Liver (tissue), 8 donors: ENCODE measurements at regions not wholly inside any gene's neighbourhood (a gene's known extent, or its start where the extent isn't known, plus 50 kb on each side); places are given as distances from the start of the nearest gene placed in this dataset.

Source experiments
- DNase-seq: peaks from one replicate; pipeline ENCODE4 v3.0.0-alpha.2; 2017; ENCODE audit warnings: low spot score
- H3K27ac ChIP-seq, 2 donors: one replicate each; pipeline ENCODE4 v1.7.0; 2013; ENCODE audit warnings: inconsistent platforms in 2 of 2, low read length in 2 of 2, control low read depth in 1 of 2, low read depth in 1 of 2, mild to moderate bottlenecking in 1 of 2
- H3K27me3 ChIP-seq, 4 donors: one replicate each; pipeline versions ENCODE4 v1.6.1 to v1.7.0; 2013; ENCODE audit warnings: low read length in 3 of 4, inconsistent platforms in 1 of 4, mild to moderate bottlenecking in 1 of 4, moderate library complexity in 1 of 4; ENCODE audit not compliant: control insufficient read depth in 4 of 4, insufficient read depth in 4 of 4
- H3K36me3 ChIP-seq, 4 donors: one replicate each; pipeline versions ENCODE4 v1.6.1 to v1.7.0; 2013; ENCODE audit warnings: low read length in 3 of 4, mild to moderate bottlenecking in 3 of 4, low read depth in 1 of 4, moderate library complexity in 1 of 4; ENCODE audit not compliant: control insufficient read depth in 4 of 4, insufficient read depth in 3 of 4
- H3K4me1 ChIP-seq, 4 donors: one replicate each; pipeline versions ENCODE4 v1.6.1 to v1.7.0; 2013; ENCODE audit warnings: low read length in 3 of 4, mild to moderate bottlenecking in 3 of 4, moderate library complexity in 1 of 4; ENCODE audit not compliant: control insufficient read depth in 4 of 4, insufficient read depth in 4 of 4
- H3K4me3 ChIP-seq, 3 donors: one replicate each; pipeline versions ENCODE4 v1.6.1 to v1.7.0; 2013; ENCODE audit warnings: low read length in 3 of 3, control low read depth in 1 of 3, low read depth in 1 of 3, mild to moderate bottlenecking in 1 of 3
- H3K9ac ChIP-seq, 2 donors: one replicate each; pipeline ENCODE4 v1.7.0; 2013; ENCODE audit warnings: low read length in 2 of 2, mild to moderate bottlenecking in 2 of 2, moderate library complexity in 2 of 2, control low read depth in 1 of 2, low read depth in 1 of 2
- H3K9me3 ChIP-seq, 4 donors: one replicate each; pipeline versions ENCODE4 v1.6.1 to v1.7.0; 2013; ENCODE audit warnings: low read length in 3 of 4; ENCODE audit not compliant: control insufficient read depth in 4 of 4
- FOXA1 ChIP-seq: IDR thresholded peaks from 2 replicates; pipeline ENCODE4 v1.6.1; 2016; ENCODE audit warnings: antibody characterized with exemption
- FOXA2 ChIP-seq: IDR thresholded peaks from 2 replicates; pipeline ENCODE4 v1.6.1; 2016; ENCODE audit warnings: antibody characterized with exemption
- HNF4A ChIP-seq, 2 donors: conservative IDR thresholded peaks; 2 replicates each; pipeline ENCODE4 v1.6.1; 2016; ENCODE audit warnings: antibody characterized with exemption in 2 of 2, mild to moderate bottlenecking in 2 of 2
- HNF4G ChIP-seq: IDR thresholded peaks from 2 replicates; pipeline ENCODE4 v1.6.1; 2016; ENCODE audit warnings: antibody characterized with exemption
- JUND ChIP-seq, 2 donors: IDR thresholded peaks; 2 replicates each; pipeline ENCODE4 v1.6.1; 2016; ENCODE audit warnings: antibody characterized with exemption in 2 of 2
- NR2F2 ChIP-seq: IDR thresholded peaks from 2 replicates; pipeline ENCODE4 v1.6.1; 2016; ENCODE audit warnings: antibody characterized with exemption
- RAD21 ChIP-seq, 2 donors: IDR thresholded peaks; 2 replicates each; pipeline ENCODE4 v1.6.1; 2016; ENCODE audit warnings: antibody characterized with exemption in 2 of 2, mild to moderate bottlenecking in 2 of 2
- SP1 ChIP-seq: IDR thresholded peaks from 2 replicates; pipeline ENCODE4 v1.6.1; 2018; ENCODE audit warnings: antibody characterized with exemption, mild to moderate bottlenecking
- TAF1 ChIP-seq: conservative IDR thresholded peaks from 2 replicates; pipeline ENCODE4 v1.6.1; 2016; ENCODE audit warnings: antibody characterized with exemption, mild to moderate bottlenecking
- YY1 ChIP-seq: IDR thresholded peaks from 2 replicates; pipeline ENCODE4 v1.6.1; 2016; ENCODE audit warnings: antibody characterized with exemption, mild to moderate bottlenecking
- WGBS: extraction: QIAGEN DNeasy Blood & Tissue Kit; methylation state at CpG from one replicate; pipeline ENCODE4 v1.1.7; 2013; 5-methylcytosine and 5-hydroxymethylcytosine counted together
- TF ChIP-seq, protein P1 (sequence below): fragments of 150-350 bp; IDR thresholded peaks from 2 replicates; pipeline ENCODE4 v1.5.1; 2017; ENCODE audit warnings: improper control_type of control experiment, low read depth, low read length; ENCODE audit not compliant: missing input control
- TF ChIP-seq, protein P2 (sequence below): IDR thresholded peaks from 2 replicates; pipeline ENCODE4 v1.6.1; 2016; ENCODE audit warnings: antibody characterized with exemption, mild to moderate bottlenecking
- TF ChIP-seq, protein P3 (sequence below): IDR thresholded peaks from 2 replicates; pipeline ENCODE4 v1.6.1; 2016; ENCODE audit warnings: antibody characterized with exemption
- TF ChIP-seq, protein P4 (sequence below): IDR thresholded peaks from 2 replicates; pipeline ENCODE4 v1.6.1; 2016; ENCODE audit warnings: antibody characterized with exemption
- TF ChIP-seq, protein P5 (sequence below): IDR thresholded peaks from 2 replicates; pipeline ENCODE4 v1.6.1; 2016; ENCODE audit warnings: antibody characterized with exemption
- donor health status: healthy.
- donor health status: healthy.
- donor health status: healthy.
- donor health status: healthy.
- donor health status: healthy.

DNA sequence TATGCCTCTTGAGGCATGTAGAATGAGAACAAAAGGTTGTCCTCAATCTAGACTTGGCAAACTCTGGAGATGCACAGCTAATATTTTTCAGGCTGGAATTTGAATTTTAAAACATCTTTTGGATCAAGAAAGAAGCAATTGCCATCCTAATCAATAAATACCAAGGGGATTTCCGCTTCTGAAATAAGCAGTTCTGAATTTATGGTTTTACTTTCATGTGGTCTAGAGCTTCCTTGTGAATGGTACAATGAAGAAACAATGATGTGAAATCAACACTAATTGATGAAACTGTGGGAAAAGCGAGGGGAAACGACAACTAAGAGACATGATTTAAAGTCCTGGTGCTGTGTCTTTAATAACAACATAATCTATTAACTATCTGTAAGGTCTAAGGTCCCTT, 1202.7 kb downstream of the SORCS3 start:
- TF ChIP-seq RAD21 (IDR thresholded peaks at IDR 0.05) = no peak
- no peak for TF ChIP-seq TAF1
- TF ChIP-seq, protein P1, sequence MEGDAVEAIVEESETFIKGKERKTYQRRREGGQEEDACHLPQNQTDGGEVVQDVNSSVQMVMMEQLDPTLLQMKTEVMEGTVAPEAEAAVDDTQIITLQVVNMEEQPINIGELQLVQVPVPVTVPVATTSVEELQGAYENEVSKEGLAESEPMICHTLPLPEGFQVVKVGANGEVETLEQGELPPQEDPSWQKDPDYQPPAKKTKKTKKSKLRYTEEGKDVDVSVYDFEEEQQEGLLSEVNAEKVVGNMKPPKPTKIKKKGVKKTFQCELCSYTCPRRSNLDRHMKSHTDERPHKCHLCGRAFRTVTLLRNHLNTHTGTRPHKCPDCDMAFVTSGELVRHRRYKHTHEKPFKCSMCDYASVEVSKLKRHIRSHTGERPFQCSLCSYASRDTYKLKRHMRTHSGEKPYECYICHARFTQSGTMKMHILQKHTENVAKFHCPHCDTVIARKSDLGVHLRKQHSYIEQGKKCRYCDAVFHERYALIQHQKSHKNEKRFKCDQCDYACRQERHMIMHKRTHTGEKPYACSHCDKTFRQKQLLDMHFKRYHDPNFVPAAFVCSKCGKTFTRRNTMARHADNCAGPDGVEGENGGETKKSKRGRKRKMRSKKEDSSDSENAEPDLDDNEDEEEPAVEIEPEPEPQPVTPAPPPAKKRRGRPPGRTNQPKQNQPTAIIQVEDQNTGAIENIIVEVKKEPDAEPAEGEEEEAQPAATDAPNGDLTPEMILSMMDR = no peak
- no peak for TF ChIP-seq HNF4A (conservative IDR thresholded peaks at IDR 0.05)
- no peak for TF ChIP-seq JUND (IDR thresholded peaks at IDR 0.05)
- TF ChIP-seq NR2F2 = no peak
- TF ChIP-seq SP1 = no peak
- TF ChIP-seq, protein P2, sequence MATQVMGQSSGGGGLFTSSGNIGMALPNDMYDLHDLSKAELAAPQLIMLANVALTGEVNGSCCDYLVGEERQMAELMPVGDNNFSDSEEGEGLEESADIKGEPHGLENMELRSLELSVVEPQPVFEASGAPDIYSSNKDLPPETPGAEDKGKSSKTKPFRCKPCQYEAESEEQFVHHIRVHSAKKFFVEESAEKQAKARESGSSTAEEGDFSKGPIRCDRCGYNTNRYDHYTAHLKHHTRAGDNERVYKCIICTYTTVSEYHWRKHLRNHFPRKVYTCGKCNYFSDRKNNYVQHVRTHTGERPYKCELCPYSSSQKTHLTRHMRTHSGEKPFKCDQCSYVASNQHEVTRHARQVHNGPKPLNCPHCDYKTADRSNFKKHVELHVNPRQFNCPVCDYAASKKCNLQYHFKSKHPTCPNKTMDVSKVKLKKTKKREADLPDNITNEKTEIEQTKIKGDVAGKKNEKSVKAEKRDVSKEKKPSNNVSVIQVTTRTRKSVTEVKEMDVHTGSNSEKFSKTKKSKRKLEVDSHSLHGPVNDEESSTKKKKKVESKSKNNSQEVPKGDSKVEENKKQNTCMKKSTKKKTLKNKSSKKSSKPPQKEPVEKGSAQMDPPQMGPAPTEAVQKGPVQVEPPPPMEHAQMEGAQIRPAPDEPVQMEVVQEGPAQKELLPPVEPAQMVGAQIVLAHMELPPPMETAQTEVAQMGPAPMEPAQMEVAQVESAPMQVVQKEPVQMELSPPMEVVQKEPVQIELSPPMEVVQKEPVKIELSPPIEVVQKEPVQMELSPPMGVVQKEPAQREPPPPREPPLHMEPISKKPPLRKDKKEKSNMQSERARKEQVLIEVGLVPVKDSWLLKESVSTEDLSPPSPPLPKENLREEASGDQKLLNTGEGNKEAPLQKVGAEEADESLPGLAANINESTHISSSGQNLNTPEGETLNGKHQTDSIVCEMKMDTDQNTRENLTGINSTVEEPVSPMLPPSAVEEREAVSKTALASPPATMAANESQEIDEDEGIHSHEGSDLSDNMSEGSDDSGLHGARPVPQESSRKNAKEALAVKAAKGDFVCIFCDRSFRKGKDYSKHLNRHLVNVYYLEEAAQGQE = no peak
- TF ChIP-seq FOXA1 = no peak
- TF ChIP-seq, protein P3, sequence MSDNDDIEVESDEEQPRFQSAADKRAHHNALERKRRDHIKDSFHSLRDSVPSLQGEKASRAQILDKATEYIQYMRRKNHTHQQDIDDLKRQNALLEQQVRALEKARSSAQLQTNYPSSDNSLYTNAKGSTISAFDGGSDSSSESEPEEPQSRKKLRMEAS = no peak
- TF ChIP-seq HNF4G = no peak
- no peak for TF ChIP-seq FOXA2
- TF ChIP-seq YY1 = no peak
- DNase-seq = no peak
- no peaks in the 10 kb centered on the region for H3K36me3 ChIP-seq
- no peak overlapping the region for H3K9ac ChIP-seq
- H3K4me3 ChIP-seq = no peak overlapping the region
- WGBS = 52% methylated on average over 3 of the region's 3 CpGs
- H3K9me3 ChIP-seq = no peaks in the 10 kb centered on the region
- no peaks in the 10 kb centered on the region for H3K4me1 ChIP-seq
- no peak overlapping the region for H3K27ac ChIP-seq
- H3K27me3 ChIP-seq = no peaks in the 10 kb centered on the region

DNA sequence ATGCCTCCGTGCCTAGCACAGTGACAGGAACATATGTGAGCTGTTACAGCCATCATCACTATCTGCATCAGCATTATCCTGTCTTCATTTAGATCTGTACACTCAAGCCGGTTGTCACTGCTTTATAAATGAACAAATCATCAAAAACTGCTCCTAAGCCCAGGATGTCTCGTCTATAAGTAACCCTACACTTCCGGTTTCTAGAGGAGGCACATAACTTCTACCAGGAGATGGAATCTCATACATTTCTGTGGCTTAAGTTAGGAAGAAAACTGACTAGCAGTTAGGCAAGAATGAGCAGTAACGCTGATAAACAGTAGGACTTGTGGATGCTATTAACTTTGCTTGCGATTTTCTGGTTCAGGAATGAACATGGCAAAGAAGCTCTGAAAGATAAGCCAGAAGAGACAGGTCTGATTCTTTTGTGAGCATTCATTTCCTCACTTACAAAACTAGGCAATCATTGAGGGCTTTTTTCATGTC, 1199.2 kb downstream of the SORCS3 start:
- TF ChIP-seq RAD21 (IDR thresholded peaks at IDR 0.05) (no peak), FOXA1 (no peak), FOXA2 (no peak), NR2F2 (no peak), YY1 (no peak)
- TF ChIP-seq, protein P3 = no peak
- TF ChIP-seq, protein P4, sequence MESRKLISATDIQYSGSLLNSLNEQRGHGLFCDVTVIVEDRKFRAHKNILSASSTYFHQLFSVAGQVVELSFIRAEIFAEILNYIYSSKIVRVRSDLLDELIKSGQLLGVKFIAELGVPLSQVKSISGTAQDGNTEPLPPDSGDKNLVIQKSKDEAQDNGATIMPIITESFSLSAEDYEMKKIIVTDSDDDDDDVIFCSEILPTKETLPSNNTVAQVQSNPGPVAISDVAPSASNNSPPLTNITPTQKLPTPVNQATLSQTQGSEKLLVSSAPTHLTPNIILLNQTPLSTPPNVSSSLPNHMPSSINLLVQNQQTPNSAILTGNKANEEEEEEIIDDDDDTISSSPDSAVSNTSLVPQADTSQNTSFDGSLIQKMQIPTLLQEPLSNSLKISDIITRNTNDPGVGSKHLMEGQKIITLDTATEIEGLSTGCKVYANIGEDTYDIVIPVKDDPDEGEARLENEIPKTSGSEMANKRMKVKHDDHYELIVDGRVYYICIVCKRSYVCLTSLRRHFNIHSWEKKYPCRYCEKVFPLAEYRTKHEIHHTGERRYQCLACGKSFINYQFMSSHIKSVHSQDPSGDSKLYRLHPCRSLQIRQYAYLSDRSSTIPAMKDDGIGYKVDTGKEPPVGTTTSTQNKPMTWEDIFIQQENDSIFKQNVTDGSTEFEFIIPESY = no peak
- TF ChIP-seq, protein P5, sequence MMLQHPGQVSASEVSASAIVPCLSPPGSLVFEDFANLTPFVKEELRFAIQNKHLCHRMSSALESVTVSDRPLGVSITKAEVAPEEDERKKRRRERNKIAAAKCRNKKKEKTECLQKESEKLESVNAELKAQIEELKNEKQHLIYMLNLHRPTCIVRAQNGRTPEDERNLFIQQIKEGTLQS = no peak
- TF ChIP-seq, protein P2 = no peak
- Histone ChIP-seq H3K4me1 (peaks cover 0 to 9% (median 1%) of the 10 kb centered on the region in 4 donors), H3K36me3 (no peaks in the 10 kb centered on the region), H3K27ac (no peak overlapping the region), H3K9ac (no peak overlapping the region), H3K4me3 (no peak overlapping the region), H3K27me3 (no peaks in the 10 kb centered on the region), H3K9me3 (no peaks in the 10 kb centered on the region)
- no peak for DNase-seq
- WGBS = 69% methylated on average over 6 of the region's 6 CpGs
